Loucy (cell line): ENCODE measurements at regions not wholly inside any gene's neighbourhood (a gene's known extent, or its start where the extent isn't known, plus 50 kb on each side); places are given as distances from the start of the nearest gene placed in this dataset.

Source experiments
- EZH2phosphoT487 ChIP-seq: fragments of 200-600 bp; IDR thresholded peaks from 2 replicates; pipeline ENCODE4 v1.6.1; 2018; ENCODE audit warnings: antibody characterized with exemption, mild to moderate bottlenecking, moderate library complexity, borderline replicate concordance
- TF ChIP-seq, protein P1 (sequence below): fragments of 200-600 bp; sonication (generic); conservative IDR thresholded peaks from 2 replicates; pipeline ENCODE4 v1.5.1; 2014; ENCODE audit warnings: mild to moderate bottlenecking, antibody characterized with exemption, low read length

DNA sequence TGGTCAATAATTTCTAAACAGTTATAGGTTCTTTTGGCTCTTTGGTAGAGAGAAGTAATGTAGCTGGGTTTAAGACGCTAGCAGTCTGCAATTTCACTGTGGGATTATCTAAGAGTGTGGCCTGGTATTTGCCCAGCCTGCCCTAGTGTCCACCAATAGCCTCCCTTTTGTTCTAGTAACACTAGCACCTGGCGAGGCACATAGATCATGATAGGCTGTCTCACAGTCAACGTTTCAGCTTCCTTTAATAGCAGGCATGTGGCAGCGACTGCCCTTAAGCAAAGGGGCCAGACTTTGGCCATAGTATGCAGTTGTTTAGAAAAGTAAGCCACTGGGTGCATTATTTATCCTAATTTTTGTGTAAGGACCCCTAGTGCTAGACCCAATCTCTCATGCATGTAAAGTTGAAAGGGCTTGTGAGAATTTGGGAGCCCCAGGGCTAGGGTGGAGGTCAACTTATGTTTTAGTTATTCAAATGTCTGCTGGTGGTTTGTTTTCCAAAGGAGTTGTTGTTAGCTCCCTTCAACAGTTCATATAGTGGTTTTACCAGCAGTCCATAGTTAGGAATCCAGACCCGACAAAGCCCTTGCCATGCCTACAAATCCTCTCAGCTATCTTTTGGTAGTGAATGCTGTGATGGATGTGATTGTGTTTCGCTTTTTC is 274.3 kb downstream of the HTR1A start:
- TF ChIP-seq, protein P1, sequence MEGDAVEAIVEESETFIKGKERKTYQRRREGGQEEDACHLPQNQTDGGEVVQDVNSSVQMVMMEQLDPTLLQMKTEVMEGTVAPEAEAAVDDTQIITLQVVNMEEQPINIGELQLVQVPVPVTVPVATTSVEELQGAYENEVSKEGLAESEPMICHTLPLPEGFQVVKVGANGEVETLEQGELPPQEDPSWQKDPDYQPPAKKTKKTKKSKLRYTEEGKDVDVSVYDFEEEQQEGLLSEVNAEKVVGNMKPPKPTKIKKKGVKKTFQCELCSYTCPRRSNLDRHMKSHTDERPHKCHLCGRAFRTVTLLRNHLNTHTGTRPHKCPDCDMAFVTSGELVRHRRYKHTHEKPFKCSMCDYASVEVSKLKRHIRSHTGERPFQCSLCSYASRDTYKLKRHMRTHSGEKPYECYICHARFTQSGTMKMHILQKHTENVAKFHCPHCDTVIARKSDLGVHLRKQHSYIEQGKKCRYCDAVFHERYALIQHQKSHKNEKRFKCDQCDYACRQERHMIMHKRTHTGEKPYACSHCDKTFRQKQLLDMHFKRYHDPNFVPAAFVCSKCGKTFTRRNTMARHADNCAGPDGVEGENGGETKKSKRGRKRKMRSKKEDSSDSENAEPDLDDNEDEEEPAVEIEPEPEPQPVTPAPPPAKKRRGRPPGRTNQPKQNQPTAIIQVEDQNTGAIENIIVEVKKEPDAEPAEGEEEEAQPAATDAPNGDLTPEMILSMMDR, result no peak
- TF ChIP-seq EZH2phosphoT487, result no peak
